Activated CD4-positive, alpha-beta T cell treated with anti-CD3 and anti-CD28 coated beads, Interleukin-2, amount 10 ng/mL, durations not matched to agents 7 days and 5 days (primary cell): ENCODE measurements at regions not wholly inside any gene's neighbourhood (a gene's known extent, or its start where the extent isn't known, plus 50 kb on each side); places are given as distances from the start of the nearest gene placed in this dataset.

Experiments
- CTCF ChIA-PET: fragments of 350-600 bp; sonication (Branson Sonifier 250); formaldehyde crosslinking; loops from one replicate; lab custom pipeline; 2021; ENCODE audit warnings: antibody characterized with exemption; lab: Charles Lee
- POLR2A ChIA-PET: fragments of 350-600 bp; sonication (Branson Sonifier 250); formaldehyde crosslinking; loops from one replicate; lab custom pipeline; 2021; ENCODE audit warnings: antibody characterized with exemption; lab: Charles Lee
- DNase-seq: peaks from one replicate; pipeline ENCODE4 v3.0.0-alpha.2; 2020
- H3K27ac Mint-ChIP-seq: one replicate; pipeline ENCODE4 v1.8.0; 2021; ENCODE audit warnings: mild to moderate bottlenecking, moderate library complexity, mixed read lengths
- H3K27me3 Mint-ChIP-seq: one replicate; pipeline ENCODE4 v1.8.0; 2021; ENCODE audit warnings: mixed read lengths
- H3K36me3 Mint-ChIP-seq: one replicate; pipeline ENCODE4 v1.8.0; 2021; ENCODE audit warnings: low read depth, mixed read lengths
- H3K4me1 Mint-ChIP-seq: one replicate; pipeline ENCODE4 v1.8.0; 2021; ENCODE audit warnings: mixed read lengths
- H3K4me3 Mint-ChIP-seq: one replicate; pipeline ENCODE4 v1.8.0; 2021; ENCODE audit warnings: mild to moderate bottlenecking, moderate library complexity, mixed read lengths
- H3K9me3 Mint-ChIP-seq: one replicate; pipeline ENCODE4 v1.8.0; 2021; ENCODE audit warnings: mixed read lengths

DNA sequence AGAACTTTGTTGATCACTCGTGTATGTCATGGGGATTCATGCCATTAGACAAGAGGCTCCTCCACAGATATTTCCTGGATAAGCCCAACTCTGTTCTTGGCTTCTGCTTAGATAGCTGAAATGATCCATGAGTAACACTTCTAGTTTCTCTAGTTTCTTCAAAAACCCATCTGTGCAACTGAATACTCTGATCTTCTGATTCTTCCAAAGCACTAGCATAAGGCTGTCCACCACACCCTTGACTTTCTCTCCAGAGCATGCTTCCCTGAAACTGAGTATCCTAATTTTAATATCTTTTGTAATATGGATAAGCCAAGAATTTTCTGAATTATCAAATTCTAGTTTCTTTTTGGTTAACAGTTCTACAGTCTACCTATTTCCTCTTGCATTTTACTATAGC is 118.6 kb upstream of the TAPT1 start:
- H3K9me3 Mint-ChIP-seq = no peaks in the 10 kb centered on the region
- peaks cover 6% of the 10 kb centered on the region for H3K27me3 Mint-ChIP-seq
- H3K4me1 Mint-ChIP-seq = no peaks in the 10 kb centered on the region
- ChIA-PET POLR2A (no interaction called here), CTCF (no interaction called here)
- H3K36me3 Mint-ChIP-seq = no peaks in the 10 kb centered on the region
- no peak for DNase-seq
- H3K27ac Mint-ChIP-seq = no peak overlapping the region
- H3K4me3 Mint-ChIP-seq = no peak overlapping the region

GRCh38 chr4:16337936-16338335 is 111.7 kb upstream of the TAPT1 start:
- ChIA-PET CTCF (no interaction called here), POLR2A (no interaction called here)
- no peaks in the 10 kb centered on the region for H3K36me3 Mint-ChIP-seq
- peaks cover 8% of the 10 kb centered on the region for H3K27me3 Mint-ChIP-seq
- no peaks in the 10 kb centered on the region for H3K4me1 Mint-ChIP-seq
- H3K4me3 Mint-ChIP-seq = no peak overlapping the region
- no peaks in the 10 kb centered on the region for H3K9me3 Mint-ChIP-seq
- DNase-seq = no peak
- no peak overlapping the region for H3K27ac Mint-ChIP-seq

DNA sequence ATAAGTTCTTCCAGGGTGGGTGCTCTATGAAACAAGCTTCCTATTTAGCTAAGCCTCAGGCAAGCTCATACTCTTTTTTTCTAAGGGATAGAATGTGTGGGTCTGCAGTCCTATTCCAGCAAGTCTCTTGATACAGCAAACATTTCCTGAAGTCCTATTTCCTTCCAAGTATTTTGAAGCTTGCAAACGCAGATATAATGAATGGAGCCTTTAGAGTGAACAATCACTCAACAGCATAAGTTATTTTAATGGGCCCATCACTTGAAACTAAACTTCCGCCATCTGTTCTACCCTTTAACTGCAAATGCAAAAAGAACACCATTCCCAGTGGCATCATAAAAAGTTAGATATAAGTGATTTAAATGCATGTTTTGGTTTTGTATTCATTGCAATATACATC is 108.3 kb upstream of the TAPT1 start:
- no peak overlapping the region for H3K4me3 Mint-ChIP-seq
- POLR2A ChIA-PET = no interaction called here
- no peak overlapping the region for H3K27ac Mint-ChIP-seq
- no peaks in the 10 kb centered on the region for H3K9me3 Mint-ChIP-seq
- CTCF ChIA-PET = interaction anchor here (1.8 kb wide), 1 partner anchor 9 kb away, joined by 3 read pairs; no protein-coding TSS in a partner anchor
- H3K4me1 Mint-ChIP-seq = no peaks in the 10 kb centered on the region
- H3K36me3 Mint-ChIP-seq = no peaks in the 10 kb centered on the region
- H3K27me3 Mint-ChIP-seq = peaks cover 4% of the 10 kb centered on the region
- no peak for DNase-seq

DNA sequence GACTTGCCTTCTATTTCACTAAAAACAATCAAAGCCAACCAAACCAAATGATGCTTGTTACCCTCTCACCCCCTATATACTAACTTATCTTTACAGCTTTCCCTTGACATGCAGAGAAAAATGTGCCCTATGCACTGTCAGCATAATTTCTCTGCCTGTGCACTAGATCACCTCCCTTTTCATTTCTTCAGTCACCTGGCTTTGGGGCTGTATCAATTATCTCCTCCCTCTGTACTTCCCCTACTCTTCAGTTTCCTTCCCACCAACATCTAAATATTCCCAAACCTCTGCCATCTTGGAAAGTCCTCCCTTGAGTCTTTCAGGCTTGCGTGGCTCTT is 103.5 kb upstream of the TAPT1 start:
- Mint-ChIP-seq H3K27me3 (peaks cover 1% of the 10 kb centered on the region), H3K4me1 (no peaks in the 10 kb centered on the region), H3K9me3 (no peaks in the 10 kb centered on the region), H3K36me3 (no peaks in the 10 kb centered on the region), H3K4me3 (no peak overlapping the region), H3K27ac (no peak overlapping the region)
- ChIA-PET CTCF (no interaction called here), POLR2A (no interaction called here)
- DNase-seq = no peak

- no peaks in the 10 kb centered on the region for H3K36me3 Mint-ChIP-seq
- H3K9me3 Mint-ChIP-seq = no peaks in the 10 kb centered on the region
- DNase-seq = no peak
- H3K27ac Mint-ChIP-seq = no peak overlapping the region
- H3K27me3 Mint-ChIP-seq = peaks cover 4% of the 10 kb centered on the region
- CTCF ChIA-PET = no interaction called here
- no peaks in the 10 kb centered on the region for H3K4me1 Mint-ChIP-seq
- H3K4me3 Mint-ChIP-seq = no peak overlapping the region
- POLR2A ChIA-PET = no interaction called here
Observed at GRCh38 chr4:16329125-16329796, 103.0 kb upstream of the TAPT1 start.

- Mint-ChIP-seq H3K9me3 (no peaks in the 10 kb centered on the region), H3K4me3 (no peak overlapping the region), H3K27ac (no peak overlapping the region), H3K27me3 (peaks cover 3% of the 10 kb centered on the region), H3K36me3 (no peaks in the 10 kb centered on the region), H3K4me1 (no peaks in the 10 kb centered on the region)
- no peak for DNase-seq
- POLR2A ChIA-PET = no interaction called here
- CTCF ChIA-PET = interaction anchor here (0.7 kb wide), 1 partner anchor 10 kb away, joined by 3 read pairs; no protein-coding TSS in a partner anchor
Observed at GRCh38 chr4:16322183-16322582, 95.9 kb upstream of the TAPT1 start.

DNA sequence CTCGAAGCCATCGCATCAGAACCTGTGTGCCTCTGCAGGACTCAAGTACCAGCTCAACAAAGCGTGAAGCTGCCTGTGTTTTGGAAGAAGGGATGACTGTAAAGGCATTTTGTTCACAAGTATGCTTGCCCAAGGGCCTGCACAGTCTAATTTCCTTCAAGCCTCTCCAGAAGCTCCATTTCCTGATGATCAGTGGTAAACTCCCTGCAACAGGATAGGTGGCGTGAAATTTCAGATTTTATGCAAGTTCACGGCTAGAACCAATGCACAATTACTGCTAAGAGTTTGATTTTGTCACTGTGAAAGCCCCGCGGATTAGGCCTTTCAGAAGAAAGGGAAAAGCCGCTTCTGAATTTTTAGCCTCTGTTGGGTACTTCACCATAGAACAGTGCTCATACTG is 89.2 kb upstream of the TAPT1 start:
- POLR2A ChIA-PET = no interaction called here

DNA sequence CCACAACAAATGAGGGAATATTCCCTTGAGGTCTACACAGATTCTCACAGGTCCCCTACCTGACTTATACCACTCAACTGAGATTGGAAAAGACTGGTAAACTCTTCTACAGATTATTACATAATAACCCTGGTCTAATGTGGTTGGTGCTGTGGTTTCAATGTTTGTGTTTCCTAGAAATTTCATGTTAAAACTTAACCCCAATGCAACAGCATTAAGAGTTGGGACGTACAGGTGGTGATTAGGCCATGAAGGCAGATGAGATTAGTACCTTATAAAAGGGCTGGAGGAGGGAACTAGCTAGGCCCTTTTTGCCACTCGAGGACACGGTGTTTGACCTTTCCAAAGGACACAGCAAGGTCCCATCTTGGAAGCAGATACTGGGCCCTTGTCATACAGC is 84.3 kb upstream of the TAPT1 start:
- DNase-seq = no peak
- ChIA-PET CTCF (no interaction called here), POLR2A (no interaction called here)
- H3K27ac Mint-ChIP-seq = no peak overlapping the region
- H3K4me3 Mint-ChIP-seq = no peak overlapping the region
- no peaks in the 10 kb centered on the region for H3K36me3 Mint-ChIP-seq
- H3K4me1 Mint-ChIP-seq = peaks cover 4% of the 10 kb centered on the region
- peaks cover 4% of the 10 kb centered on the region for H3K27me3 Mint-ChIP-seq
- H3K9me3 Mint-ChIP-seq = no peaks in the 10 kb centered on the region

More for the DNA sequence above, 89.2 kb upstream of the TAPT1 start:
- no peak for DNase-seq
- CTCF ChIA-PET = no interaction called here
- no peaks in the 10 kb centered on the region for H3K9me3 Mint-ChIP-seq
- H3K36me3 Mint-ChIP-seq = no peaks in the 10 kb centered on the region
- H3K4me1 Mint-ChIP-seq = peaks cover 2% of the 10 kb centered on the region
- no peak overlapping the region for H3K4me3 Mint-ChIP-seq
- H3K27ac Mint-ChIP-seq = no peak overlapping the region
- peaks cover 3% of the 10 kb centered on the region for H3K27me3 Mint-ChIP-seq

DNA sequence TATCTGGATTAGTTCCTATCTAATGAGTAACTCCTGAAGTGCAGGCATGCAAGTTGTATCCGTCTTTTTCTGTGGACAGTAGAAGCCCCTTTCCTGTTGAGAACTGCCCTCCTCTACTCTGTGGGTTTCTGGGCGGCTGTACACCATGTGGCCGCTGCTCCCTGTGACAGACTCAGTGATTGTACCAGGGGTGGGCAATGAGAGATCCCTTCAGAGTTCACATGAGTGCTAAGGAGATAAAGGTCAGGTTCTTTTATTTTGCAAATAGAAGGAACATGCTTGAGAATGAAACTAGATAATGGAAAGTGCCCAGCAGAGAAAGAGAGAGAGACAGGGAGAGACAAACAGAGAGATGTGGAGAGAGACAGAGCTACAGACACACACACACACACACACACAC is 76.4 kb upstream of the TAPT1 start:
- H3K36me3 Mint-ChIP-seq = no peaks in the 10 kb centered on the region
- no peak overlapping the region for H3K27ac Mint-ChIP-seq
- ChIA-PET POLR2A (no interaction called here), CTCF (interaction anchor here (1.8 kb wide), 1 partner anchor 9 kb away, joined by 5 read pairs; no protein-coding TSS in a partner anchor)
- no peak overlapping the region for H3K4me3 Mint-ChIP-seq
- no peaks in the 10 kb centered on the region for H3K27me3 Mint-ChIP-seq
- no peaks in the 10 kb centered on the region for H3K4me1 Mint-ChIP-seq
- no peak for DNase-seq
- no peaks in the 10 kb centered on the region for H3K9me3 Mint-ChIP-seq

- POLR2A ChIA-PET = no interaction called here
- no peaks in the 10 kb centered on the region for H3K9me3 Mint-ChIP-seq
- H3K27ac Mint-ChIP-seq = no peak overlapping the region
- no peak overlapping the region for H3K4me3 Mint-ChIP-seq
- DNase-seq = no peak
- no peaks in the 10 kb centered on the region for H3K27me3 Mint-ChIP-seq
- no peaks in the 10 kb centered on the region for H3K4me1 Mint-ChIP-seq
- CTCF ChIA-PET = interaction anchor here (0.6 to 0.7 kb wide), 2 partner anchors 42 to 575 kb away, joined by 4 to 5 read pairs; no protein-coding TSS in a partner anchor
- H3K36me3 Mint-ChIP-seq = no peaks in the 10 kb centered on the region
Observed at GRCh38 chr4:16297003-16297402, 70.7 kb upstream of the TAPT1 start.

DNA sequence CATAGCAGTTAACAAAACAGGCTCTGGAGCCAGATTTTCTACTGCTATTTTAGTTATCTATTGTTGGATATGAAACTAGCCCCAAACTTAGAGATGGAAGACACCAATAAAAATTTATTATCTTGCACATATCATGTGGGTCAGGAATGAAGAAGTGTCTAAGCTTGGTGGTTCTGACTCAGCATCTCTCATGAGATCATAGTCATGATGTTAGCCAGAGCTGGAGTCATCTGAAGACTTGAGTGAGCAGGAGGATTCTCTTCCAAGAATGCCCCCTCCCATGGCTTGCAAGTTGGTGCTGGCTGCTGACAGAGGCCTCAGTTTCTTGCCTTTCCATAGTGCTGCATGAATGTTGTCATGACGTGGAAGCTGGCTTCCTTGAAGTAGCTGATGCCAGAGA is 68.2 kb upstream of the TAPT1 start:
- H3K27me3 Mint-ChIP-seq = no peaks in the 10 kb centered on the region
- ChIA-PET CTCF (interaction anchor here (1.2 kb wide), 1 partner anchor 9 kb away, joined by 5 read pairs; no protein-coding TSS in a partner anchor), POLR2A (no interaction called here)

DNA sequence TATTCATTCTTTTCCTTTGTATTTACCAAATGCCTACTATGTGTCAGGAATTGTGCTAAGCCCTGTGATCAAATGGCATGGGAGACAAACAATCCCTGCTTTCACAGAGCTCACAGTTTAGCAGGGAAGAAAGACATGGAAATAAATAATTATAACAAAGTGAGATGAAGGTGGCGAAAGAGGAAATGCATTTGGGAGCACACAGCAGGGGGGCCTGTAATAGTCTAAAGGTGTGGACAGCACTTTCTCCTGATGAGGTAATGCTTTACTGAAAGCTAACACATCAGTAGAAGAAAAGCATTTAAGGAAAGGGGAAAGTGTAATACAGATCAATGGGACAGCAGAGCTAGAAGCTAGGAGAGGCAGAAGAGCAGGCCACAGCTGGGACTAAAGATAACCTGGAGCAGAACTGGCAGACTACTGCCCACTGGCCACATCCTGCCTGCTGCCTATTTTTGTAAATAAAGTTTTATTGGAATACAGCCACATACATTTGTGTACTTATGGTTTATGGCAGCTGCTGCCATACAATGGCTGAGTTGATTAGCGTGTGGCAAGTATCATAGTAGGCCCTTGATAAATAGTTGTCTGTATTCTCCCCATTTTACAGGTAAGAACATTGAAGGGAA is 67.1 kb upstream of the TAPT1 start:
- H3K4me1 Mint-ChIP-seq = peaks cover 4% of the 10 kb centered on the region
- CTCF ChIA-PET = interaction anchor here (1.2 to 1.4 kb wide), 2 partner anchors 10 to 623 kb away, joined by 4 to 5 read pairs; no protein-coding TSS in a partner anchor

More for the DNA sequence above, 68.2 kb upstream of the TAPT1 start:
- Mint-ChIP-seq H3K4me3 (no peak overlapping the region), H3K4me1 (peaks cover 4% of the 10 kb centered on the region), H3K36me3 (no peaks in the 10 kb centered on the region), H3K9me3 (no peaks in the 10 kb centered on the region), H3K27ac (no peak overlapping the region)
- no peak for DNase-seq

DNA sequence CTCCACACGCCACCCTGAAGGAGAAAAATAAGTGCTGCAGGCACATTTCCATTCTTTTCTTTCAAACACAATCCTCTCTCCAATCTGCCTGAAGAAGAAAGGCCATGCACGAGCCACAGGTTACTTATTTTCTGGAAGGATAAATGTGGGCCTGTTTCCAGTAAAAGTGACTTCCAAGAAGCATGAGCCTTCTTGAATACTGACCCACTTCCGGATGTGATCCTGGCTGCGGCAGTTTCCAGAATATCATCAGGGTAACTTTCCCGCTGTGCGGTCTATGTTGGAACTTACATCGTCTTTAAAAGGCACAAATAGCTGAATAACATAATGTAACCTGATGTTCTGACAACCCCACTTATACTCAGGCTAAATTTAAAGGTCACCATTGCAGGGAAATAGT is 66.3 kb upstream of the TAPT1 start:
- CTCF ChIA-PET = interaction anchor here (0.6 to 1.4 kb wide), 2 partner anchors 624 to 1220 kb away, joined by 3 to 4 read pairs; no protein-coding TSS in a partner anchor
- no peak overlapping the region for H3K27ac Mint-ChIP-seq

More for the DNA sequence above, 67.1 kb upstream of the TAPT1 start:
- no peak for DNase-seq
- Mint-ChIP-seq H3K9me3 (no peaks in the 10 kb centered on the region), H3K27ac (no peak overlapping the region), H3K27me3 (peaks cover 4% of the 10 kb centered on the region), H3K4me3 (no peak overlapping the region), H3K36me3 (no peaks in the 10 kb centered on the region)
- POLR2A ChIA-PET = no interaction called here

More for the DNA sequence above, 66.3 kb upstream of the TAPT1 start:
- H3K9me3 Mint-ChIP-seq = no peaks in the 10 kb centered on the region
- POLR2A ChIA-PET = no interaction called here
- peaks cover 4% of the 10 kb centered on the region for H3K4me1 Mint-ChIP-seq
- no peaks in the 10 kb centered on the region for H3K36me3 Mint-ChIP-seq
- no peak overlapping the region for H3K4me3 Mint-ChIP-seq
- DNase-seq = no peak
- peaks cover 8% of the 10 kb centered on the region for H3K27me3 Mint-ChIP-seq
